ENCODE measurements at regions not wholly inside any gene's neighbourhood (a gene's known extent, or its start where the extent isn't known, plus 50 kb on each side); places are given as distances from the start of the nearest gene placed in this dataset.
"Not testable (repeated sequence)": the region's sequence is repeated elsewhere in the genome, so short reads cannot be mapped to it uniquely, and the experiment has no call there.

DNA sequence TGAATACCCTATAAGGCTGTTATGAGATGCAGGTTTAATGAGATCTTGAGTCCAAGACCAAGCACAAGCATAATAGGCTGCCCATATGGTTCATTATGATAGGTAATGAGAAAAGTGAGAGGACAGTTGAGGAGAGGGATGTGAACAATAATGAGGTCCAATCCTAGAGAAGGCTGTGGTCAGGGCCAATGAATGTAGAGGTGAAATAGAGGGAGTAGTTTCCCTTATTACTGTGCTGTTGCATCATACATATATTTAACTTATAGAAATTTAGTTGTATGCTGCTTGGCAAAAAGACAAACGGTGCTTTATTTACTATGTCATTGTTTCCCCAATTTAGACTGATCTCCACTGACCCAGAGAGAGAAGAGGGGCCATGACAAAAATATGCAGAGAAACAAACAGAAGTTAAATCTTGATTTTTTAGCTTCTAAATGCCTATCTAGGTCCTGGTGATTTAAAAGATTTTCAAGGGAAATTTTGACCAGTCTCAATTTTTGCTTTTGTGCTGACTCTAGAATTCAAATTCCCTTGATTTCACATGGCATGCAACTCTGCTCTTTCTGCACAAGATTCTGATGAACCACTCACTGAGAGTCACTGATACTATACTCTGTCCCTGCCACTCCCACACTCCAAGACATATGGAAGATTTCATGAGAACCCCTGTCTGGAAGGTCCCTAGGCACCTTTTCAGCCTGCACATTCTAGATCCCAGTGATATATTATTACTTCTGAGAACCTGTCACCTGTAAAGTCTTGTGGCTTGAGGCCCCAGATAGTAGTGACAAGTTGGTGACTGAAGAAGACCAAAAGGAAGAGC, 159.7 kb downstream of the VSIG4 start:
- no peak for DNase-seq

DNA sequence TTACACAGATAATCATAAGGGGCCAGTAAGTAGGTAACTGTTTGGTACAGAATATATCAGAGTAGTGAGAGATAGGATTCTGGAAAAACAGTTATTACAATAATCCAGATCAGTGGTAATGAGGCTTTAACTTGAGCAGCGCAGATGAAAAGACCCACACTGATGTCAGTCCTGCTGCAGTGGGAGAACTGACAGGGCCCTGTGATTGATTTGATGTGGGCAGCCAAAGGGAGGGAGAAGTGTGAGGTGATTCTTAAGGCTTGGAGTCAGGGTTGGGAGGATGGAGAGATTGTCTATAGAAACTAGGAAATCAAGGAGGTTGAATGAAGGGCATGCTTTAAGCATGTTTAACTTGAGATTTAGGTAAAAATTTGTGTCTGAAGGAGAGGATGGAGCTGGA, 161.4 kb downstream of the VSIG4 start:
- DNase-seq: no peak

DNA sequence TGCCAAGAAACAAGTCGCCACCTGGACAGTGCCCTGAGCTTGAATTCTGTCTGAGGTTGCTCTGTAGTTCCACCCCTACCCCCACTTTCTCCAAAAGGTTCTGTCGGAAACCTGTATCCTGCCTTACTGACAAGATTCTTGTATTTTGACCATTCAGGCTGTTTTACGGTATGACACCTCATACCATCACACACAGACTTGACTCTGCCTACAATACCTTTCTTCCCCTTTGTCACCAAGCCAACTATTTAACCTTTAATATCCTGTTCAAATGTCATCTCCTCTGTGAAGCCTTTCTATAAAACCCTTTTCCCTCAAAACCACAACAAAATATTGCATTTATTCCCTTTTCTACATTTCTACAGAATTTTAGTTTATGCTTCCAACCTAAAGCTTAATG, 161.9 kb downstream of the VSIG4 start:
- no peak for DNase-seq

DNA sequence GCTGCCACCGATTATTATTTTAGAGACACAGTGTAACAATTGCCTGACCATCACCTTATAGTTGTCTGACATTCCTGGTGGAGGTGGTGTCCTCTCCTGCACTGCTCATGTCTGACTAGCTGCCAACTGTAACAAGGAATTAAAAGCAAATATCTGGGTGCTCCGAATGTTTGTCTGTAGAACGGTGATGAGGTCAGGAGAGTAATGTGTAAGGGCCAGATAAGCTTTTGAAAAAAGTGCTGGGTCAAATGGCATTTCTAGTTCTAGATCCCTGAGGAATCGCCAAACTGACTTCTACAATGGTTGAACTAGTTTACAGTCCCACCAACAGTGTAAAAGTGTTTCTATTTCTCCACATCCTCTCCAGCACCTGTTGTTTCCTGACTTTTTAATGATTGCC, 164.3 kb downstream of the VSIG4 start:
- not testable (repeated sequence) for DNase-seq

DNA sequence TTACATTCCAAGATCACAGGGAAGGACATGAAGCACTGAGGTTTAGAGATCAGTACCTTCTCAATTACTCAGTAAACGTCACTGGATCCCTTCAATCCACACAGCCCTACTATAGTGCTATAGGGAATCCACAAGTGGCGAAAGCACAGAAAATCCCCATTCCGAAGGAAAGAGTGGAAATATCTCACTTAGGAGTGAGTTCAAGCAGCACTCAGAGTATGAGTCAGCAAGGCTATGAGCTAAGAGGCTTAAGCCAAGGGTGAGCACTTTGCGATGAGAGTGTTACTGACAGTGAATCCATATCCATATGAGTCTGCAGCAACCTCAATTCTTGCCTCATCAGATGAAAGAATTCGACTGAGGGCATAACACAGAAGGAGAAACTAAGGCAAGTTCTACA, 165.1 kb downstream of the VSIG4 start:
- DNase-seq: no peak

DNA sequence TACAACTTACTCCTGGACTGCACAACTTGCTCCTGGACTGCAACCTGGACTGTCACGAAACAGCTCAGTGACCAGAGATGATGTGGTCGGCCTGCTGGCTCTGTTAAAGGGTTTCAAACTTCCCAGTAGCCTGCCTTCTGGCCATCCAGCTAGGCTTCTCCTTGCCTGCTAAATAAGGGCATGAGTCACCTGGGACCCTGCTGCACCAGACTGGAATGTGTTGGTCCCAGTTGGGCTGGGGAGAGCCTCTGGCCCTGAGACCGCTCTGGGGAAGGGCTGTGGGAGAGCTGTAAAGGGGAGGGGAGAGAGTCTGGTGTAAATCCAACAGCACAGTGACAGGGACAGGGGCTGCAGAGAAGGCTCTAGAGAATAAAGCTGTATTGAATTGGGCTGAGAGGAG, 165.8 kb downstream of the VSIG4 start:
- no peak for DNase-seq

DNA sequence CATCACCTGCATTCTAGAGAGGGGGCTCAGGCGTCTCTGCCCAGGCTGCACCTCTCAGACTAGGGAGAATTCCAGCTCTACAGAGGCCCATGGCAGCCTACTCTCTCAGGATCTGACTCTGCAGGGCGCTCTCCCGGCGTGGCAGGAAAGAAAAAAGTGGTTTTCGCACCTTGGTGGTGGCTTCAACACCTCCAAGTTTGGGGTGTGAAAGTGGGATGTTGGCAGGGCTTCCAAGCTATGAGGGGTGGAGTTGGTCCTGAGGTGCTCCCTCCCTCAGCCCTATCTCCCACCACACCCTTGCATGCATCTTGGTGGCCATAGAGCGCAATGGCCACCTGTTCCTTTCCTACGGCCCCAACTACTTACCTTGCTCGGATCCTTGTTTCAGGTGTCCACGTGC, 166.5 kb downstream of the VSIG4 start:
- DNase-seq: no peak

DNA sequence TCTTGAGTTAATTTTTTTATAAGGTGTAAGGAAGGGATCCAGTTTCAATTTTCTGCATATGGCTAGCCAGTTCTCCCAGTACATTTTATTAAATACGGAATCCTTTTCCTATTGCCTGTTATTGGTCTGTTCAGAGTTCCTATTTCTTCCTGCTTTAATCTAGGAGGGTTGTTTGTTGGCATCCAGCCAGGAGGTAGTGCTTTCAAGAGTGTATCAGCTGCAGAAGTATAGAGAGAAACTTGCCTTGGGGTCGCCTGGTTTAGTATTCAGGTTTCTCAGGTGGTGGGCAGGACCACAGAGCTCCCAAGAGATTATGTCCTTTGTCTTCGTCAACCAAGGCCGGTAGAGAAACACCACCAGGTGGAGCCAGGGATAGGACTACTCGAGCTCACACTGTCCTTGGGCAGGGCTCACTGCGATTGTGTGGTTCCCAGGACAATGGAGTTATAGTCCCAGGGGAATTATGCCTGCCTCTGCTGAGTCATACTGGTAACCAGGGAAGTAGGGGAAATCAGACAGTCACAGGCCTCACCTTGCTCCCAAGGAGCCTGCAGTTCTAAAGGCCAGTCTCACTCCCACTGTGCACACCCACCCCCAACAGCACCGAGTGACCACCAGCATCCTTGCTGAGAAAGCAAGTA, 168.1 kb downstream of the VSIG4 start:
- no peak for DNase-seq

DNA sequence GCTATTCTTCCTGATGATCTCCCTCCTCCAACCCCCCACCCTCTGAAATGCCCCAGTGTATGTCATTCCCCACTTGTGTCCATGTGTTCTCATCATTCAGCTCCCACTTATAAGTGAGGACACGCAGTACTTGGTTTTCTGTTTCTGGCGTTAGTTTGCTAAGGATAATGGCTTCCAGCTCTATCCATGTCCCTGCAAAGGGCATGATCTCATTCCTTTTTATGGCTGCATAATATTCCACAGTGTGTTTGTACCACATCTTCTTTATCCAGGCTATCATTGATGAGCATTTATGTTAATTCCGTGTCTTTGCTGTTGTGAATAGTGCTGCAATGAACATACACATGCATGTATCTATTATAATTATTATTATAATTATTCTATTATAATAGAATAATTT, 169.3 kb downstream of the VSIG4 start:
- not testable (repeated sequence) for DNase-seq

DNA sequence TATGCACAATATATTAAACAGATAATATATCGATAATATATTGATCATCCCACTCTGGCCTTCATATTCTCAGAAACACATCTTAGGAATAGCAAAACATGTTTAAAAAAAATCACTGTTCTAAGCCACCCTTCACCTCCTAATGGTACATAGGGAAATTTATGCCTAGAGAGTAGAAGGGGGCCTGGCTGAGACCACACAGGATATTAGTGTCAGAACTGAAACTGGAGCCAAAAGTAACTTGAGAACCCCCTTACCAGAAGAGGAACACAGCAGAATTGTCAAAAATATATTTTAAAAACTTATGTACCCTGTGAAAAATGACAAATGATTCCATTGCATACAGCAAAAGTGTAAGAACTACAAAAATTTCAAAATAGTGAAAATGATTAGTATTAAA, 173.1 kb downstream of the VSIG4 start:
- DNase-seq: no peak

DNA sequence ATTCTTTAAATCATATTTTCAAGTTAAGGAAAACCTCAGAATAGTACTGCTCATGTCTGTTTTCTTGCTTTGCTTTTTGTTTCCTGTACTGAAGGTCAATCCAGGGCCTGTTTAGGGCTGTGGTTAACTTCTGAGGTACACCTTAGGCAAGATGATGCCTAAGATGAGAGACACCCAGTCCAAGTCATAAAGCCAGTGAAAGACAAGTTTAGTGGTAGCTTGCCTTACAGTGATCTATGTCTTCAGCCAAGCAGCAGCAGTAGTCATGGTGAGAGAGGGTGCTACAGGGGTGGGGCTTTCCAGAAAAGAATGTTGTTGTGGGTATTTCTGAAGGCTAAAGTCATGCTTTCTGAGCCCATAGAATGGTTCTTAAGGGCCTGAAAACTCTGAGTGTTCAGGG, 173.7 kb downstream of the VSIG4 start:
- DNase-seq: peak; percentile 36

DNA sequence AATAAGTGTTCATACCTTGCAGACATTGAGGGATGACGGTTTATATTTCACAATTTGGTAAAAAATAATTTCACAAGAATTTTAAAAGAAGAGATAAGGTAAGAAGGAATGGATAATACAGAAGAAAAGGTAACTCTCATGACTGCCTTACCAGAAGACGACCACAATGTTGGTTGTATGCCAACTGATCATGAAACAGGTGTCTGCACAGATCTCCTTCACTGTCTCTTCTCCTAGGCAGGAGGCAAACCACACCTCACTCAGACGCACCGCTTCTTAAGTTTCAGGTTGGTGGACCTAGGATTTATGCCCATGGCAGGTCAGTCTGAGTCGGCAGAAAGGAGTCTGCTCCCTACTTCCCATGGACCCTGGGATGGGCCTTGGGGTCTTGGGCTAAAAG, 177.2 kb downstream of the VSIG4 start:
- DNase-seq: no peak

DNA sequence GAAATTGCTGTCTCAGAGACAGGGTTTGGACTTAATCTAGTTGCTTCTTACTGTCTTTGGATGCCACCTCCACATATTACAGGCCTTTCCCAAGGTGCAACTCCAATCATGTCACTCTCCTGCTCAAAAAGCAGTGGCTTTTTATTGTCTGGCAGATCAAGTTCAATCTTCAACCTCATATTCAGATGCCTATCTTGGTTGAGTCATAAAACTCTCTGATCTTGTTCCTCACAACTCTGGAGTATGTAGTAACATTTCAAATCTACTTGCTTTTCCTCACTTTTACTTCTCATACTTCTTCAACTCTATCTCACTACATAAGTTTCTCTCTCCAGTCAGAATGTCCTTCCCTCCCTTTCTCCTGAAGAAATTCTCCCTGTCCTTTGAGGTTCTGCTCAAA, 180.6 kb downstream of the VSIG4 start:
- no peak for DNase-seq

DNA sequence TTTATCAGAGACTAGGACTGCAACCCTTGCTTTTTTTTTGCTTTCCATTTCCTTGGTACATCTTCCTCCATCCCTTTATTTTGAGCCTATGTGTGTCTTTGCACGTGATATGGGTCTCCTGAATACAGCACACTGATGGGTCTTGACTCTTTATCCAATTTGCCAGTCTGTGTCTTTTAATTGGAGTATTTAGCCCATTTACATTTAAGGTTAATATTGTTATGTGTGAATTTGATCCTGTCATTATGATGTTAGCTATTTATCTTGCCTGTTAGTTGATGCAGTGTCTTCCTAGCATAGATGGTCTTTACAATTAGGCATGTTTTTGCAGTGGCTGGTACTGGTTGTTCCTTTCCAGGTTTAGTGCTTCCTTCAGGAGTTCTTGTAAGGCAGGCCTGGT, 185.4 kb downstream of the VSIG4 start:
- DNase-seq: not testable (repeated sequence)

DNA sequence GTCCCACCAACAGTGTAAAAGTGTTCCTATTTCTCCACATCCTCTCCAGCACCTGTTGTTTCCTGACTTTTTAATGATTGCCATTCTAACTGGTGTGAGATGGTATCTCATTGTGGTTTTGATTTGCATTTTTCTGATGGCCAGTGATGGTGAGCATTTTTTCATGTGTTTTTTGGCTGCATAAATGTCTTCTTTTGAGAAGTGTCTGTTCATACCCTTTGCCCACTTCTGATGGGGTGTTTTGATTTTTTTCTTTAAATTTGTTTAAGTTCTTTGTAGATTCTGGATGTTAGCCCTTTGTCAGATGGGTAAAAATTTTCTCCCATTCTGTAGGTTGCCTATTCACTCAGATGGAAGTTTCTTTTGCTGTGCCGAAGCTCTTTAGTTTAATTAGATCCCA, 183.9 kb downstream of the MSN start:
- DNase-seq: not testable (repeated sequence)

DNA sequence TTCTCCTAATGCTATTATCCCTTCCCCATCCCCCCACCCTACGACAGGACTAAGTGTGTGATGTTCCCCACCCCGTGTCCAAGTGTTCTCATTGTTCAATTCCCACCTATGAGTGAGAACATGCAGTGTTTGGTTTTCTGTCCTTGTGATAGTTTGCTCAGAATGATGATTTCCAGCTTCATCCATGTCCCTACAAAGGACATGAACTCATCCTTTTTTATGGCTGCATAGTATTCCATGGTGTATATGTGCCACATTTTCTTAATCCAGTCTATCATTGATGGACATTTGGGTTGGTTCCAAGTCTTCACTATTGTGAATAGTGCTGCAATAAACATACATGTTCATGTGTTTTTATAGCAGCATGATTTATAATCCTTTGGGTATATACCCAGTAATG, 183.4 kb downstream of the MSN start:
- DNase-seq: not testable (repeated sequence)

DNA sequence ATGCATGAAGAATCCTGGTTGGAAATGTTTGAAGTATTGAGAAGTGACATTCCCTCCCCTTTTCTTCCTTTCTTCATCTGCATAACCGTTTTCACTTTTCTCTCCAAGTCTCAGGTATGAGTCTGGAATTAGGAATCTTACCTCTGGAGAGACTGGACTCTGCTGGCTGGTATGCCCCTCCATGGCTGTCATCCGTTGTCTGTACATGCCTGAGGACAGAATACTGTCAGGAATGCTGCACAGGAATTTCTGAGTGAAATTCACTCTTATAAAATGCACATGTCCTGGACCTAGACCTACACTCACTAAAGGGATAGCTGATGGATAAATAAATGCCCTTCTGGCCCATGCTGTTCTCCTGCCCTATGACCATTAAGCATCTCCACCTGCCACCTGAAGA, 179.5 kb downstream of the MSN start:
- no peak for DNase-seq

DNA sequence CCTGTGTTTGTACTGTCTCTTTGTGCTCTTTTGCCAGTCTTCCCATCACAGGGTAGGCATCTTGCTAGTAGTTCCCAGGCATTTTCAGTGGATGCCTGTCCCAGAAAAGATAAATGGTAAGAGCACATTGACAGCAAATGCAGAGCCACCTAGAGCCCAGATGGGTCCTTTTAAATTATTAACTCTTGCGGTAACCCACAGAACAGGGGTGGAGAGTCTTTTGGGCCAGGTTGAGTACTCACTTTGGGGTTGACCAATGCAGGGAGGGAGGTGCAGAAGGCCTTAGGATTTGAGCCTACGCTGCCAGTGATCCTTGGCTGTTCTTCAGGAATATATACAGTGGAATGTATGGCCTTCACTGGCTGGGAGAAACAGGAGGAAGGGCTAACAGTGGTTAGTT, 173.8 kb downstream of the MSN start:
- DNase-seq: no peak

DNA sequence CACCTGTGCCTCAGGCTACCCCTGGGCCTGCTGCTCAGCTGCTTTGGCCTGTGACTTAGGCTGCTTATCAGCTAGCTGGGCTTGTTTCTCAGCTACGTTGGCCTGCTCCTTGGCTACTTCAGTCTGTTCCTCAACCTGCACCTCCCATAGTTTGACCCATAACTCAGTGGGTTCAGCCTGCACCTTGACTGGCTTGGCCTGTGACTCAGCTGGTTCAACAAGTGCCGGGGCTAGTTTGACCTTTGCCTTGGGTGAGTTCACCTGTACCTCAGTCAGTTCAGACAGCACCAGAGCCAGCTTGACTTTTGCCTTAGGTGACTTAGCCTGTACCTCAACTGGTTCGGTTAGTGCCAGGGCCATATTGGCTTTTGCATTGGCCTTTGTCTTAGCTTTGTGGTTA, 171.2 kb downstream of the MSN start:
- DNase-seq: no peak

DNA sequence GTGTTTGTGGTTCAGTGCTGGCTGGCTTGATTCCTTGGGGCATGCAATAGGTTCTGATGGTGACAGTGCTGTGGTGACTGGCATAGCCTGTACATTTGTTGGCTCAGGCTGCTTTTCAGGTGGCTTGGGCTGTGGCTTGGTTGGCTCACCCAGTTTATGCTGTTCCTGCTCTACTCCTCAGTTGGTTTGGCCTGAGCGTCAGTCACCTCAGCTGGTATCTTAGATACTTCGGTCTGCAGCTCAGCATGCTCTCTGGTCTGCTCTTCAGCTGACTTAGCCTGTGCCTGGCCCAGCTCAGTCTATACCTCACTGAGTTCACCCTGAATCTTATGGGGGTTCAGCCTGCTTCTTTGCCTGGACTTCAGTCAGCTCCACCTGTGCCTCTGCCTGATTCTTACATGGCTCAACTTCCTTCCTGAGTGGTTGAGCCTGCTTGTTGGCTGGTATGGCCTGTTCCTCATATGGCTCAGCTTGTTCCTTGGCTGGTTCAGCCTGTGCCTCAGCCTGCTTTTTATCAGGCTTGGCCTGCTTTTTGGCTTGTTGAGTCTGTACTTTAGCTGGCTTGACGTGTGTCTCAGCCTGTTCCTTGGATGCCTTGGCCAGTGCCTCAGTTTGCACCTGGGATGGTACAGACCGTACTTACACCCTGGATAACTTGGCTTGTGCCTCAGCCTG, 170.6 kb downstream of the MSN start:
- no peak for DNase-seq

DNA sequence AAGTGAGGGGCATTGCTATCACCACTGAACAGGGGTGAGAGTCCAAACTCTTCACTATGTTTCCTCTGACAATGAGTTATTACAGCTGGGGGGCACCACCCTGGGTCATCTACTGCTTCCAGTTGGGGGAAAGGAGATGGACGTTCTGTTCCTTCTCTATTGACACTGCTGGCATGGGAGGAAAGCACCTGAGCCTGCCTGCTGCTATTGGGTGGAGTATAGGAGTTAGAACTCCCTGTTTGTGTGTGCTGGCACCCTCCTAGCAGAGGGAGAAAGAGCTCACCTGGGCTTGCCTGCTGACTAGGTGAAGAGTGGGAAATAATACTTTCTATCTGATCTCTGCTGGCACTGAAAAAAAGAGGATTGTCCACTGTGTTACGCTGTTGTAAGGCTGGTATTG, 163.8 kb downstream of the MSN start:
- no peak for DNase-seq

DNA sequence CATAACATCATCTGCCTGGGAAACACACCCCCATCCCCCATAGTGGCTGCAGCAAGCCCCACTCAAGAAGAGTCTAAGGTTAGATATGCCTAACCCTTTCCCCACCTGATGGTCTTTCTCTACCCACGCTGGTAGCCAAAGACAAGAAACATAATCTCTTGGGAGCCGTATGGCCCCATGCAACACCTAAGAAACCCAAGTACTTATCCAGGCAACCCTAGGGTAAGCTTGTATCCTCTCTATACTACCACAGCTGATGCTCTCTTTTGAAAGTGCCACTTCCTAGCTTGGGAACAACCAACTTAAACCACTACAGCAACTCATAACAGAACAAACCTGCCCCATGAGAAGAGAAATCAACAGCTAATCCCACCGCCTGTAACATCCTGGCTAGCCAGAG, 161.1 kb downstream of the MSN start:
- DNase-seq: no peak

DNA sequence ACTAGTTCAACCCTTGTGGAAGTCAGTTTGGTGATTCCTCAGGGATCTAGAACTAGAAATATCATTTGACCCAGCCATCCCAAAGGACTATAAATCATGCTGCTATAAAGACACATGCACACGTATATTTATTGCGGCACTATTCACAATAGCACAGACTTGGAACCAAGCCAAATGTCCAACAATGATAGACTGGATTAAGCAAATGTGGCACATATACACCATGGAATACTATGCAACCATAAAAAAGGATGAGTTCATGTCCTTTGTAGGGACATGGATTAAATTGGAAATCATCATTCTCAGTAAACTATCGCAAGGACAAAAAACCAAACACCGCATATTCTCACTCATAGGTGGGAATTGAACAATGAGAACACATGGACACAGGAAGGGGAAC, 157.8 kb downstream of the MSN start:
- DNase-seq: not testable (repeated sequence)

Measured in stimulated activated CD4-positive, alpha-beta T cell treated with anti-CD3 and anti-CD28 coated beads, Interleukin-1b, Interleukin-23, amount 100 ng/mL, for 48 hours (primary cell).